VCaP (cell line): ENCODE measurements at regions not wholly inside any gene's neighbourhood (a gene's known extent, or its start where the extent isn't known, plus 50 kb on each side); places are given as distances from the start of the nearest gene placed in this dataset.
"Not testable (repeated sequence)": the region's sequence is repeated elsewhere in the genome, so short reads cannot be mapped to it uniquely, and the experiment has no call there.

ENCODE experiments used
- H3K27ac ChIP-seq: fragments of 450-650 bp; 2 replicates; pipeline ENCODE4 v1.5.1; 2017
- CTCF ChIP-seq: fragments of 450-650 bp; conservative IDR thresholded peaks from 2 replicates; pipeline ENCODE4 v1.5.1; 2017; ENCODE audit warnings: mild to moderate bottlenecking, moderate library complexity

GRCh38 chr21:28124541-28124940, 868.1 kb downstream of the LTN1 start:
- no peak for TF ChIP-seq CTCF
- H3K27ac ChIP-seq, result no peak overlapping the region

- no peak for TF ChIP-seq CTCF
- no peak overlapping the region for H3K27ac ChIP-seq
Measured at GRCh38 chr21:28118570-28118969, 874.1 kb downstream of the LTN1 start.

- not testable (repeated sequence) for H3K27ac ChIP-seq
Measured at GRCh38 chr21:28114986-28115385, 877.7 kb downstream of the LTN1 start.

- no peak for TF ChIP-seq CTCF
- no peak overlapping the region for H3K27ac ChIP-seq
Measured at GRCh38 chr21:28113718-28114117, 879.0 kb downstream of the LTN1 start.

GRCh38 chr21:28112511-28112910, 880.2 kb downstream of the LTN1 start:
- no peak overlapping the region for H3K27ac ChIP-seq
- no peak for TF ChIP-seq CTCF

- H3K27ac ChIP-seq, result no peak overlapping the region
- TF ChIP-seq CTCF, result no peak
Measured at GRCh38 chr21:28111151-28111619, 881.5 kb downstream of the LTN1 start.

- H3K27ac ChIP-seq, result no peak overlapping the region
- TF ChIP-seq CTCF, result no peak
Measured at GRCh38 chr21:28110716-28111115, 882.0 kb downstream of the LTN1 start.

GRCh38 chr21:28110074-28110473, 882.6 kb downstream of the LTN1 start:
- TF ChIP-seq CTCF, result no peak

More at GRCh38 chr21:28110074-28110473, 882.6 kb downstream of the LTN1 start:
- no peak overlapping the region for H3K27ac ChIP-seq
